HG03571 (cell line): ENCODE measurements at regions not wholly inside any gene's neighbourhood (a gene's known extent, or its start where the extent isn't known, plus 50 kb on each side); places are given as distances from the start of the nearest gene placed in this dataset.

Experiments used
- ATAC-seq: cut with Tn5 transposase; IDR thresholded peaks from one replicate; pipeline ENCODE4 v1.9.1; 2021; ENCODE audit not compliant: unreplicated experiment

DNA sequence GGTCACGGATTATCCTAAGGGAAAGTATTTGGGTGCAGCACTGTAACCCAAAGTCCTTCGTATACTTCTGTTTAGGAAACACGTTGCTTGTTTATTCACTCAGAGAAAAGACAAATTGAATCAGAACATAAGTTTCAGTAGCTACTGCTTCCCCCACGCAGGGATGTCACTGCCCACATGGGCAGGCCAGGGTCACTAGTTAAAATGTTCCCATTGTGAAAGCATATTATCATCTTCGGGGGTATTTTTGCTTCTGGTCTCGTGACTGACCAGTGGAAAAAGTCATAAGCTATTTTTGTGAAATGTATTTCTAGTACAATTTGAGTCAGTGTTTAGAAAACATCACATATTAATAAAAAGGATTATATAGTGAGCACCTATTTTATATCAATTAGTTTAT, 377.8 kb downstream of the PCDH7 start:
- ATAC-seq, result no peak

DNA sequence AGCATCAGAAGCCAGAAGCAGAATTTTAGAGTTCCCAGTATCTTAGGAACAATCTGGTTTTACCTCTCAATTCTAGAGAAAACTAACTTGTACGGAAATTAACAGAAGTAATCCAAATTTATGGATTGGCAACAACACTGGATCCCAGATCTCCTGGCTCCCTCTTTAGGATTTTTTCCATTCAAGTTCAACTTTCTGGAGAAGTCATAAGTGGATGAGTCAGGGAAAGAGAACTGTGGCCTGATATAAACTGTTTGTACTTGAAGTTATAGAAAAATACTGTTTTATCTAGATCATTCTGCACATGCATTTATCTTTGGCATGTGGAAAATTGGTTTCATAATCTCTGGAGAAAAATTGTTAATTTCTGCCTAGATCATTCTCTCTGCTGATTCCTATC, 380.4 kb downstream of the PCDH7 start:
- ATAC-seq, result no peak

DNA sequence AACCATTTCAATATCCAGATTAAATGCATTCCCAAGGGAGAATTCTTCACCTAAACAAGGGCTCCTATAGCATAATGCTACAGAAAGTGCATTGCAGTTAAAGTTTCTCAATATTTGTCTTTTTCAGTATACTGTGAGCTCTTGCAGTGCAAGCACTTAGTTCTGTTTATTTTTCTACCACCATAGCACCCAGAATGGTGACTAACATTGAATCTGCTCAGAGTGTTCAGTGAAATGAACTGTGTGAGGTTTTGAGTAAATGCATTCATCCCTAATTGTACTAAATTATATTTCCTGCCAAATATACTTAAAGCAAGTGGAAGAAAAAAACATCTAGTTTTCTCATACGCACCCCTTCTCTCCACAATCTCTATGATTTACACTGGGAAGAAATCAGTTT, 383.9 kb downstream of the PCDH7 start:
- ATAC-seq, result no peak

DNA sequence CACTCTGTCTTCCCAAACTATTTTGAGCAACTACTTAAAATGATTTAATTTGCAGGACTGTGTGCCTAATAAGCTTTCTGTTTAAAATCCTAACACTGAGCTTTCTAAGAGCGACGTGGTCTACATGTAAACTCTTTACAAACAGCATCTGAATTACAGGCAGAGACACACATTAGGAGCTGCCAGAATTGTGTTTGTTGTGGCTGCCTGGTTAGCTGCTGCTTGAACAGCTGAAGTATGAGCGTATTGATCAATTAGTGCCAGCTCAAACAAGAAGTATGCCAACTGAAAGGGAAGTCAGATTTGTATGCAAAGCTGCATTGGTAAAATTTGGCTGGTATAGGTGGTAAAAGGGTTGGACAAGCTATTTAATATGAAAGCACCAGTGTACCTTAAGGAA, 384.4 kb downstream of the PCDH7 start:
- ATAC-seq, result no peak

DNA sequence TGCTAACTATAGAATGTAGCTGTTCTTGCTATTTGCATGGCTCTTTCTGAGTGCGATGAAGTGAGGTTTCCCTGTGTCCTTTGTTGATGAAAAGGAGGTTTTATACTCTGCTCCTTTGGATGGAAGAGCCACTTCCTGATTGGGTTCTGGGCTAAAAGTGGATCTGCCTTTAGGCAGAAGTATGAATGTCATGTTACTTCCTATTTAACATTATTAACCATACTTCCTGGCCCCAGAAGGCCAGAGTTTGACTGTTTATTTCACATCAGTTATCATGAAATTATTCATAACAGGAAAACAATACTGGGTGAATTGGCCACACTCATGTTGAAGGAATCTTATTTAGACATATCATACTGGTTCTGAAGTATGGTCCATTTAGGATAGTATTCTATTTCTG, 386.2 kb downstream of the PCDH7 start:
- no peak for ATAC-seq

DNA sequence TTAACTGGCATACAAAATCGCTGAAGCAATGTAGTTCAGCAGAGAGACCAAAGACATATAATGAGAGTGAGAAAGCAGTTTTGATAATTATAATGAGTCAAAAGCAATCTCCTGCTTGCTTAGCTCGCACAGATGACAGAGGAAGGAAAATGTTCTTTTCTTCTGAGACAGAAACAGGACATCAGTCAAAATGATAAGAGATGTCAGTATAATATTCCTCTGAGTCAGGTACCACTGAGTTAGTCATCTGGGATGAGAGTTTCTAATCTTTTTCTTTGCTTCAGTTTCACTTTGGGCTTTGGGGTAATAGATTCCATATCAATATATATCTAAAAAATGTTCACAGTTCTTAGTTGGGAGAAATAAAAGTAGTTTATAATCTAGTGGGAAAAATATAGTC, 387.2 kb downstream of the PCDH7 start:
- ATAC-seq, result no peak

DNA sequence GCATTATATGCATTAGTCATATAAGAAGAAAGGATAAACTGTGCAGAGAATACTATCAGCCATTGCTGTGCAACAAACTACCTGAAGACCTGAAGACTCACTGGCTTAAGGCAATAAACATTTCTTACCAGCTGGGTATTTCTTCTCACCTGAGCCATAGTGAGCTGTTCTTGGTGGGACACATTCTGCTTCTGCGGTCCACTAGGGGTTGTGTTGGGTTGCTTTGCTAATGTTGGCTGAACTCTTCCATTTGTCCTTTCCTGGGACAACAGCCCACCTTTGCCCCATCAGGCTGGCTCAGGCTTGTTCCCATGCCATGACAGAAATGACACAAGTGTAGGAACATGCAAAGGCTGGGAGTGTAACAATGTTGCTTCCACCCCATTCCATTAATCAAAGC, 388.6 kb downstream of the PCDH7 start:
- ATAC-seq, result no peak

DNA sequence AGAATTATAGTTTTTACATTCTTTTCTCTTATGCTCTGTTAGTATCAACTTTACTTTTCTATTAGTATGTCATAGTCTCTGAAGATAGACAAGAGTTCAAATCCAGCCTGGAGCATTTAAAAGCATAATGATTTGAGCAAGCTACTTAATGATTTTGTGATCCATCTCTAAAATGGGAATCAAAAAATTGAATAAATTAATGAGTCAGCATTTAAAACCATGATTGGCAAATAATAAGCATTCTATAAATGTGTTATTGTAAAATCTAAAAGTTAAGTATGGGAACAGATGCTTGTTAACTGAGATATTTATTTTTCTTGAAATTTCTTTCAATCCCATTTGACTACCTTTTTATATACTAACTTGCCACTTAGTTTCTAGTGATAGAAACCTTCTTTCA, 391.6 kb downstream of the PCDH7 start:
- no peak for ATAC-seq

DNA sequence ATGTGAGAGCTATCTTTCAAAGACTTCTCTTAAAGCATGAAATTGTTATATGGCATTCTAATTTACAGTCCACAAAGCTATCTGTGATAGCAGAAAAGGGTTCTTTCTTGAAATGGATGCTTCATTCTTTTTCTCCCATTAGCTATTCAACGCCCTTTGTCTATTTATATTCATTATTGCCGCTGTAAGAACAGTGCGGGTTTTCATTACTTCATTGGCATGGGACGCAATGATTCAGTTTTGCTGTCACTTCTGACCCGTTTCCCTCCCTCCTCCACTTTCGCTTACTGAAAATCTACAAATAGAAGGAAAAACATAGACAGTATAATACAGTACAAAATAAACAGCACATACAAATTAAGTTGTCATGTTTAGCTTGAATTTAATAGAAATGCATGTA, 394.6 kb downstream of the PCDH7 start:
- ATAC-seq, result no peak

DNA sequence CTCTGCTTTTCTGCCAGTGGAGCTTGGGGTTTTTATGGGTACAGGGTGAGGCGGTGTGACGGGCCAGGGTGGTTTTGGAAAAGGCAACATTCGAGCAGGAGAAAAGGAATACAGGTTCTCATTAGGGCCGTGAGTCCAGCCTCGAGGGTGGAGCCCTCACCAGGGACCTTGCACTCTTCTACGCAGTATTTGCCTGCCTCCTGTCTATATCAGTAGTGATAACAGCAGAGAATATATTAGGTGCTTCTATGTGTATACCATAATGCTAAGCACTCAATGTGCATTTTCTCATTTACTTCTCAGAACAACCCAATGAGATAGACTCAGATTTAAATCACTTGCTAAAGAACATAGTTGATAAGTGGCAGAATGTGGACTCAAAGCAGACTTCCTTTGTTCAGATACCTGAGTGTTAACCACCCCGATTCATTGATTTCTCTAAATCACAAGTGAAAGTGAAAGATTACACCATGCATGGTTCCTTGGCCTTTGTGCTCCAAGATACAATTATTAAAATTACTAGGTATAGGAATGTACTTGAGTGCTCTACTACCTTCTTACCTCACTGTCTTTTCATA, 403.9 kb downstream of the PCDH7 start:
- no peak for ATAC-seq

DNA sequence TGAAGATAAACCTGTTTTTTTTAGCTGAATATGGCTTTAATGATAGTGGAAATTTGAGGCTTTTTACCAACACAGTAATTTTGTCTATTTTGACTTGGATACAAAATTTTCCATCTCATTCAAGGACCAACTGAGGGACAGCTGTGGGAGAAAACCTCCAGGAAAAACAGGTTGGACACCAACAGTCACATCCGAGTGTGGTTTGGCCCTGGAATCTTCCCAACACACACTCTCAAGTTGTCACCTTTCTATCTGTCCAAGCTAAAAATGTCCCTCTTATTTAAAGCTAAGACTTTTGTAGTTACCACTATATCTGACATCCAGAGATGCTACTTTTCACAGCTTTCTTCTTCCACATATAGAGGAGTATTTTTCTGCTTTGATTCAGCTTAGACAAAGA, 404.9 kb downstream of the PCDH7 start:
- no peak for ATAC-seq

DNA sequence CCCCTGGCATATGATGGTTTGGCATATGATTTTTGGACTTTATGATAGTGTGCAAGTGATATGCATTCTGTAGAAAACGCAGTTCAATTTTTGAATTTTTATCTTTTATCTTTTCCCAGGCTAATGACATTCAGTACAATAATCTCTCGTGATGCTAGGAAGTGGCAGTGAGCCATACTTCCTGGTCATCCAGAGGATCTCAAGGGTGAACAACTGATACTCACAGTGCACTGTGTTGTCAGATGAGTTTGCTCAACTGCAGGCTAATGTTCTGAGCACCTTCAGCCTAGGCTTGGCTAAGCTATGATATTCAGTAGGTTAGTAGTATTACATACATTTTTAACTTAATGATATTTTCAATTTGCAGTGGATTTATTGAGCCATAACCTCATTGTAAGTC, 405.3 kb downstream of the PCDH7 start:
- ATAC-seq, result no peak

DNA sequence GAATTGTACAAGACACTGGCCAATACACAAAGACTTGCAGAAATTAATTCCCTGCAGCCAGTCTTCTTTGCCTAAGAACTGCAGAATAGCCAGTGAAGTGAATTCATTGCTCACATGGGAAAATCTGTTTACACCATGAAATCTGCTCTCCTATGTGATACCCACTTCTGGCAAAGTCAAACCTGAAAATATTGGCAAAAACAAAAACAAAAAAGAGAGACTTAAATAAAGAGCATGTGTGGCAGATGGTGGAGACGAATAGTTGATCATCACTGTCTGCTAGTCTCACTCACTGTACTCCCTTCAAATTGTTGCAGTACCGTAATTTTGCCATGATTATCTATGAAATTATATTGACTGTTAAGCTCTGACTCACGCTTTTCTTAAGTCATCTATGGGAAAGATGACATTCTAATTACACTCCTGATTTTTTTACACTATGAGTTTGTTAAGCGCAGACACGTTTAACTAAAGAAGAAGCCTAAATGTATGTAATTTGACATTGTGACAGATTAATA, 406.8 kb downstream of the PCDH7 start:
- no peak for ATAC-seq

DNA sequence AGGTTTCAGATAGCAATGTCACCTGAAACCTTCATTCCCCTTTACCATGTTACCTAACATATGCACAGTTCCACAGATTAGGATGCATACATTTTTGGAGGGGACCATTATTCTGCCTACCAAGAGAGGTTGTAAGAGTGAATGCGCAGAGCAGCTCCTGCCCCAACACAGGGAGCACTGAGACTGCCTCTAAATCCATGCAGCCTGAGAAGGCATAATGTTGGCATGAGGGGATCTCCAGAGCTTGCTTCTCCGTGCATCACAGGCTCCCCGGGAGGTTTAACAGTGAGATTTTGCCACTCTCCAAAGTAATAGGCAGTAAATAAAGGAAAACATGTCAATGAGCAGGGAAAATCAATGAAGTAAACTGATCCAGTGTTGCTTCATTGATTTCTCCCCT, 410.8 kb downstream of the PCDH7 start:
- no peak for ATAC-seq

DNA sequence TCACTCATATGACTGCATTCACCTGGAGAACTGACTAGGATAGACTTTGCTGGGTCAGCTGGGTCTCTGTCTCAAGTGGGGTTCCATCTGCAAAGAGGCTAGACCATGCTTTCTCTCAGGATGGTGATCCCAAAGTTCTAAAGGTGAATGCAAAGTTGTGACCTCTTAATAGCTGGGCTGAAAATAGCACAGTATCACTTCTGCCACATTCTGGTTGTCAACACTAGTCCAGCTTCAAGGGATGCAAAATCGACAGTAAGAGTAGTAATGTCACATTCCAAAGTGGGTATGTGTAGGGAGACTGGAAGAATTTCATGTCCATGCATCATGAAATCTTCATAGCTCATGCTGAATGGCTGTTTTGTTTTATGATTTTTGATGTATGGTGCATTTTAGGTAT, 414.6 kb downstream of the PCDH7 start:
- ATAC-seq, result no peak

DNA sequence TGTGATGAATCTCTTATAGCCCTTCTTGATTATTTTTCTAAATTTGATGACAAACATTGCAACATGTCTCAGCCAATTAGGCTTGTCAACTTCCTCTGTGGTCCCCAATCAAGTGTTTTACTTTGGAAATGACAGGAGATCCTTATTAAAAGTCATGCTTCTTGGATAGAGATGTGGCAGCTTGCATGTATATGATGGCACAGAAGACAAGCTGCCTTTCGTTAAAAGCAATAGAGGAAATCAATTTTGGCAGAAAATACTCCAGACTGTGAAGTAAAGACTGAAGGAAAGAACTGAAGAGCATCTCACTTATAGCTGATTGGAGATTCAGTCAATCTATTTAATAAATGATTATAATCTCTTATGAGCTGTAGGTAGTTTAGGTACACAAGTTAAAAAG, 419.6 kb downstream of the PCDH7 start:
- no peak for ATAC-seq

DNA sequence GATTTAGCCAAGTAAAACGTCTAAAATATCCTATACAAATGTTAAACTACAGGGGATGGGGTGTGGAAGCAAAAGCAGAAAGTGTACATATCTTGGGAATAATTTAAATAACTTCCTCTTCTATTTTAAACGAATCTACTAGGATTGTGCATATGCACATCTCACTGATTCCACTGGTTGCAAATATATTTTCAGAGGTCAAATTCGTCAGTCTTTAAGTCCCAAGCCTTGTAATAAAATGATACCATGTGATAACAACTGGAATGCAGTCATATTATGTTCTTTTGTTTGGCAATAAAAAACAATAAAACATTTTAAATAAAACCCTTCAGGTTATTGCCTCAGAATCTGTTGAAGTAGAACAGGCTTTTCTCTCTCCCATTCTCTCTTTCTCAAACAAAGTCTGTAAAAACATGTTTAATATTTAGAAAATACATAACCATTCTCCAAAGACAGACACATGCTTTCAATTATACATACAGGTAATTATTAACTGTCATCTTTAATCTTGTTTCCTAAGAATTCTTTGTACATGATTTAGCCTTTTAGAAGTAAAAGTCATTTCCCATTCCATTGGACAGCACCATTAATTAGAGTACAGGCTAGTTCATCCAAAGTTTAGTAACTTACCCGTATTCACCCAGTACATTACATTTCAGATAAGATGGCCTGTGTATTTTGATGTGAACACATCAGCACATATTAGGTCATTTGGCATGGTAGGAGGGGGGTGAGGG, 421.1 kb downstream of the PCDH7 start:
- ATAC-seq, result no peak

DNA sequence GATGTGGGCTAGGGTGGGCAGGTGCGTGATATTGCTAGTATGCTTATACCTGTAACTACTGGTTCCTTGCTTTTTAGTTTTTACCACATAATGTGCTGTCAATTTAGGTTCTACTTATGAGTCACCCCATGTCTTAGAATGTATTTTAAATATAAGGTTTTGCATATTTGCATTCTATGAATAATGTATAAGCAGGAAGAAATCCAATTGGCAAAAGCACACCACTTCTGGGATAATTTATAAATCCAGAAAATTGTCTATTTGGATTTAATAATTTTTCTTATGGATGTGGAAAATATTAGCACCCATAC, 421.6 kb downstream of the PCDH7 start:
- no peak for ATAC-seq

DNA sequence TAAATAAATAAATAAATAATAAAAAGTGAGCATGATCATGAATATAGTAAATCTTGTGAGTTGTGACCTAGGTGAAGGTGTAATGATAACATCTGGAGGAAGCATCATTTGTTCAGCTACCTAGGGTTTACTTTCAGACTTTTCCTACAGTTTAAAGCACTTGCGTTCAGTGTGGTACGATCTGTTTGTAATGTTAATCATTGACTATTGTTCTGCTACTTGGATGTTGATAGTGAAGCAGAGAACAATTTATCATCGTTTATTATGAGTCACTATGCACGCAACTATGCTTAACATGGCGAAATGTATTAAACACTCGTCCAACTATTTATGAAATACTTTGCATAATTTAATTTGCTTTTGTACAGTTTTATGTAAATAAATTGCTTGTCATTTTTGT, 426.2 kb downstream of the PCDH7 start:
- no peak for ATAC-seq

DNA sequence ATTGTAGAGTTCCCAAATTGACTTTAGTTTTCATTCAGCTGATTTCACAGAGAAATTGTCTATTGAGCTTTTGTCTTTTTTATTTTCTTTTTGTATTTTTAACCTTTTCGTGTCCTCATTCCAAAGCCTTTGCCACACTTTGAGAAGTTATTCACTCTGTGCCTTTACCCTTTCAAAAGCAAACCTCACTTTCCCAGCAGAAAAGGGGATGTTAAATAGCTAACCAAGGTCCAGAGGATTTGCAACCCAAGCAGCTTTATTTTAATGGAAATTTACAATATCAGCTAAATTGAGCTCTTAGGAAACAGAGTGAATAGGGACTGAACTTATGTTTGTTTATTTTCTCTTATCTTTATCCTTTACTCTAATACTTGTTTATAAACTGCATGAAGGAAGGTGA, 428.8 kb downstream of the PCDH7 start:
- no peak for ATAC-seq

DNA sequence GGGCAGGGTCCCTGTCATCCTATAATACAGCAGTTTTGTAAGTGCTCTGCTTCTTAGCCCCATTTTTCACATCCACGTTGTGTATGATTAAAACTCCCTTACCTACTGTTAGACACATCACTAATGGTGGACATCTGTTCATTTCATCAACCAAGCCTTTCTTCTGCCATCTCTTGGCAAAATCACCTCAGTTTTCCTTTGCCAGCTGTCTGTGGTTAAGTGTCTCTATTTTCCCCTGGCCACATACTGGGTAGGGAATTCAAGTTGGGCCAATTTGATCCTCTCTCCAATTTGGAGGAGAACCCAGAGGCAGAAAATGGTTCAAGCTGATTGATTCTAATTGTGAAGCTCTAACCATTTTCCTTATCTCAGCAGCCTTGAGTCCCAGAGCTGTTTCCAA, 436.1 kb downstream of the PCDH7 start:
- ATAC-seq, result no peak

DNA sequence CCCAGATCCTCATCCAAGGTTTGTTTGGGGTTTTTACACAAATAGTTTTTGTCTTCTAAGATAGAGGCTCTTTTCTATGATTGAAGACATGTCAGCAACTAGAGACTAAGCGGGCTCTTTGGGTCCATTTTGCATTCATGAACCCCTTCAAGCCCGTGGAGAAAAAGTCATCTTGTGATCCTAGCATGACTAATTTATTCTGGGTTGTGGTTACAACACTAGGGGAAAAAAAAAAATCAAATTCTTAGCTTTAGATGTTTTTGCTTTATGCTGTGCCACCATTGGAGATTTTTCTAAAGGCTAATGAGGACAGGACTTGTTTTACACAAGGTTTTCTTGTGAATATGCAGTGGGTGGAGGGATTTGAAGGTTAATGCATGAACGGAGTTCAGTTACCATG, 440.0 kb downstream of the PCDH7 start:
- ATAC-seq, result no peak

DNA sequence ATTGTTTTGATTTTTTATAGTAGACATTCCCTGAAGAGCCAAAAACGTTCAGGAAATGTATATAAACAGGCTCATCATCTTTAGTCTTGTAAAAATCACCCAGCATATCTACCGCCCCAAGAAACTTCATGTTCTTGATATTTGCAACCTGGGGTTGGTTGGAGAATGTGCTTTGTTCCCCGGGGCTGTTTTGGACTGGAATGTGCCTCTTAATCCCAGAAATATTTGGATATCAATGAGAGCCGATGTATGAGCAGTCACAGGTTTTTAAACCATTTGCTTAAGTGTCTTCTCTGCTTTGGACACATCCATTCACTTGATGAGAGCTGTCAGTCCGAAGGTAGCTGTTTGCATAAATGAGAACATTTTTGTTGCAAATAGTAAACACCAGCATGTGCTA, 449.7 kb downstream of the PCDH7 start:
- no peak for ATAC-seq
